Upper lobe of right lung (tissue), 1 donor: ENCODE measurements at regions not wholly inside any gene's neighbourhood (a gene's known extent, or its start where the extent isn't known, plus 50 kb on each side); places are given as distances from the start of the nearest gene placed in this dataset.

ENCODE experiments used
- ATAC-seq: fragments of 200-7000 bp; cut with Tn5 transposase; one replicate; pipeline ENCODE4 v1.9.1; 2020; ENCODE audit warnings: mild to moderate bottlenecking, moderate library complexity
- DNase-seq: peaks from one replicate; pipeline ENCODE4 v3.0.0-alpha.2; 2020
- H3K27ac ChIP-seq: fragments of 200-600 bp; one replicate; pipeline ENCODE4 v1.8.0; 2022
- H3K27me3 ChIP-seq: fragments of 200-600 bp; one replicate; pipeline ENCODE4 v1.8.0; 2022; ENCODE audit warnings: mild to moderate bottlenecking
- H3K36me3 ChIP-seq: fragments of 200-600 bp; one replicate; pipeline ENCODE4 v1.8.0; 2022
- H3K4me1 ChIP-seq: fragments of 200-600 bp; one replicate; pipeline ENCODE4 v1.8.0; 2022
- H3K4me3 ChIP-seq: fragments of 200-600 bp; one replicate; pipeline ENCODE4 v1.8.0; 2022; ENCODE audit warnings: mild to moderate bottlenecking
- H3K9me3 ChIP-seq: fragments of 200-600 bp; one replicate; pipeline ENCODE4 v1.8.0; 2022
- intact Hi-C: fragments of 100-400 bp; cut with DNase I; formaldehyde crosslinking; loops from one replicate; pipeline ENCODE4 v1.11.0; 2022
- TF ChIP-seq, protein P1 (sequence below): fragments of 200-600 bp; IDR thresholded peaks from one replicate; pipeline ENCODE4 v1.8.0; 2022; ENCODE audit warnings: antibody characterized with exemption
- donor health status: DM: no; HTN: yes; CAD: no; lungs with severe emphysema.

GRCh38 chr2:15061268-15061667 is 428.8 kb downstream of the LRATD1 start:
- no peaks in the 10 kb centered on the region for H3K9me3 ChIP-seq
- H3K36me3 ChIP-seq, result no peaks in the 10 kb centered on the region
- no peak overlapping the region for H3K4me3 ChIP-seq
- no peaks in the 10 kb centered on the region for H3K4me1 ChIP-seq
- ATAC-seq (no peak), DNase-seq (no peak)
- no peak overlapping the region for H3K27ac ChIP-seq
- intact Hi-C loops, result no loop called here
- H3K27me3 ChIP-seq, result no peaks in the 10 kb centered on the region
- TF ChIP-seq, protein P1, sequence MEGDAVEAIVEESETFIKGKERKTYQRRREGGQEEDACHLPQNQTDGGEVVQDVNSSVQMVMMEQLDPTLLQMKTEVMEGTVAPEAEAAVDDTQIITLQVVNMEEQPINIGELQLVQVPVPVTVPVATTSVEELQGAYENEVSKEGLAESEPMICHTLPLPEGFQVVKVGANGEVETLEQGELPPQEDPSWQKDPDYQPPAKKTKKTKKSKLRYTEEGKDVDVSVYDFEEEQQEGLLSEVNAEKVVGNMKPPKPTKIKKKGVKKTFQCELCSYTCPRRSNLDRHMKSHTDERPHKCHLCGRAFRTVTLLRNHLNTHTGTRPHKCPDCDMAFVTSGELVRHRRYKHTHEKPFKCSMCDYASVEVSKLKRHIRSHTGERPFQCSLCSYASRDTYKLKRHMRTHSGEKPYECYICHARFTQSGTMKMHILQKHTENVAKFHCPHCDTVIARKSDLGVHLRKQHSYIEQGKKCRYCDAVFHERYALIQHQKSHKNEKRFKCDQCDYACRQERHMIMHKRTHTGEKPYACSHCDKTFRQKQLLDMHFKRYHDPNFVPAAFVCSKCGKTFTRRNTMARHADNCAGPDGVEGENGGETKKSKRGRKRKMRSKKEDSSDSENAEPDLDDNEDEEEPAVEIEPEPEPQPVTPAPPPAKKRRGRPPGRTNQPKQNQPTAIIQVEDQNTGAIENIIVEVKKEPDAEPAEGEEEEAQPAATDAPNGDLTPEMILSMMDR, result no peak

GRCh38 chr2:15066138-15066537 is 433.6 kb downstream of the LRATD1 start:
- Histone ChIP-seq H3K27me3 (no peaks in the 10 kb centered on the region), H3K4me1 (no peaks in the 10 kb centered on the region), H3K36me3 (no peaks in the 10 kb centered on the region), H3K4me3 (no peak overlapping the region), H3K9me3 (no peaks in the 10 kb centered on the region), H3K27ac (no peak overlapping the region)
- TF ChIP-seq, protein P1, result no peak
- ATAC-seq, result no peak
- intact Hi-C loops, result no loop called here
- DNase-seq, result no peak

GRCh38 chr2:15069149-15069548 is 436.6 kb downstream of the LRATD1 start:
- H3K4me3 ChIP-seq, result no peak overlapping the region
- ATAC-seq (no peak), DNase-seq (no peak)
- TF ChIP-seq, protein P1, result no peak
- no peaks in the 10 kb centered on the region for H3K4me1 ChIP-seq
- H3K27ac ChIP-seq, result no peak overlapping the region
- H3K36me3 ChIP-seq, result no peaks in the 10 kb centered on the region
- H3K9me3 ChIP-seq, result no peaks in the 10 kb centered on the region
- intact Hi-C loops, result no loop called here
- no peaks in the 10 kb centered on the region for H3K27me3 ChIP-seq

DNA sequence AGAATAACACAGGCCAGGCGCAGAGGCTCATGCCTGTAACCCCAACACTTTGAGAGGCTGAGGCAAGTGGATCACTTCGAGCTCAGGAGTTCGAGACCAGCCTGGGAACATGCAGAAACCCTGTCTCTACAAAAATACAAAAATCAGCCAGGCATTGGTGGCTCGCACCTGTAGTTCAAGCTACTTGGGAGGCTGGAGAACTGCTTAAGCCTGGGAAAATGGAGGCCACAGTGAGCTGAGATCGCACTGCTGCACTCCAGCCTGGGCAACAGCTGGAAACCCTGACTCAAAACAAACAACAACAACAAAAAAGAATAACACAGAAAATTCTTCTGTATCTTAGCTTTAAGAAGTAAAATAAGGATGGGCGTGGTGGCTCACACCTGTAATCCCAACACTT is 440.3 kb downstream of the LRATD1 start:
- Histone ChIP-seq H3K9me3 (no peaks in the 10 kb centered on the region), H3K36me3 (no peaks in the 10 kb centered on the region), H3K27ac (no peak overlapping the region), H3K4me3 (no peak overlapping the region), H3K4me1 (no peaks in the 10 kb centered on the region), H3K27me3 (no peaks in the 10 kb centered on the region)
- TF ChIP-seq, protein P1, result no peak
- ATAC-seq, result no peak
- intact Hi-C loops, result no loop called here
- no peak for DNase-seq

DNA sequence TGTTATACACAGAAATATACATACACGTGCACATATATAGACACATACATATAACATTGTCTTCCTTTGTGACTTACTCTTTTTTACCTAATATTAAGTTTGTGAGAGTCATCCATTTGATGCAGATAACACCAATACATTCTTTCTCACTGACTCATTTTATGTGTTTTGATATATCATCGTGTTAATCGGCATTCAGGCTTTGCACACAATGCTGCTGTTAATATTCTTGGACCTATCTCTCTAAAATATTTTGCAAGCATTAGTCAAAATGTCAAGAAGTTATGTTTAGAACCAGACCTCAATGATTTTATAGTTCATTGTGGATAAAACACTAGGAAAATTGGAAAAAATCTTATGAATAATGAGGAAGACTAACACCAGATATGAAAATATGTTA is 441.1 kb downstream of the LRATD1 start:
- intact Hi-C loops, result no loop called here
- no peak for ATAC-seq

GRCh38 chr2:15074319-15074718 is 441.8 kb downstream of the LRATD1 start:
- Histone ChIP-seq H3K4me3 (no peak overlapping the region), H3K9me3 (no peaks in the 10 kb centered on the region), H3K36me3 (no peaks in the 10 kb centered on the region), H3K27ac (no peak overlapping the region), H3K4me1 (no peaks in the 10 kb centered on the region), H3K27me3 (no peaks in the 10 kb centered on the region)
- TF ChIP-seq, protein P1, result no peak
- no peak for DNase-seq
- ATAC-seq, result no peak
- intact Hi-C loops, result no loop called here

More for the DNA sequence above, 441.1 kb downstream of the LRATD1 start:
- H3K27ac ChIP-seq, result no peak overlapping the region
- no peak for DNase-seq
- no peaks in the 10 kb centered on the region for H3K9me3 ChIP-seq
- H3K36me3 ChIP-seq, result no peaks in the 10 kb centered on the region
- H3K4me1 ChIP-seq, result no peaks in the 10 kb centered on the region
- TF ChIP-seq, protein P1, result no peak
- H3K4me3 ChIP-seq, result no peak overlapping the region
- no peaks in the 10 kb centered on the region for H3K27me3 ChIP-seq
